ENCODE measurements at regions not wholly inside any gene's neighbourhood (a gene's known extent, or its start where the extent isn't known, plus 50 kb on each side); places are given as distances from the start of the nearest gene placed in this dataset.

DNA sequence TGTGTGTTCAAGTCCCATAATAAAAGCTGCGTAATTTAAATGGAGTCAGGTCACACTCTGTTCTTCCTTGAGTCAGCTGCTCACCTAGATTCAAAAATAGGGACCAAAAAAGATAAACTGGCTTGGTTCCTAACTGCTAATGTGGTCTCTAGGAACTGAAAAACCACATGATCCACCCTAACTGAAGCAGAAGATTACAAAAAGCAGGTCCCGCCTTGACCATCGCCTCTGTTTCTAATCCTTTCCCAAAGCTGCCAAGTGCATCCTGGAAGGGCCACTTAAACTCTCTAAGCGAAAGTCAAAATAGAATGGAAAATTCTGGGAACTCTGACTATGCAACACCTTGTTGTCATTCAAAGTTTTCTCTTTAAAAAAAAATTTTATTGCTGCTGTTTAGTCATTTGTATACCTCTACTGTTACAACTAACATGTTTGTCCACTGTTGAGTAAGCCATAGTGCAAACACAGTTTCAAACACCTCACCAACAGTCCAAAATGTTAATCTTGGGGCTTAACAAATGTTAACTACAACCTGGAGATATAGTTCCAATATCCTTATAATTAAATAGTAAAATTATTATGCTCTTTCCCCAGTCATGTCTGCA lies 88.9 kb upstream of the THBS1 start:
- no peaks in the 10 kb centered on the region for H3K36me3 ChIP-seq (ENCODE audit: control insufficient read depth, insufficient read depth, low read length)
- H3K27me3 ChIP-seq (ENCODE audit: control insufficient read depth, insufficient read depth, low read length, poor library complexity, severe bottlenecking) = no peaks in the 10 kb centered on the region
- no peaks in the 10 kb centered on the region for H3K9me3 ChIP-seq (ENCODE audit: control insufficient read depth, low read length)
- WGBS, 2 experiments = 70 to 71% methylated on average over 4 of the region's 4 CpGs
- no peaks in the 10 kb centered on the region for H3K4me1 ChIP-seq (ENCODE audit: control insufficient read depth, insufficient read depth, low read length)
- no peak overlapping the region for H3K4me3 ChIP-seq (ENCODE audit: insufficient read depth, low read depth, low read length)
- H3K27ac ChIP-seq (ENCODE audit: insufficient read depth, low read depth, low read length, poor library complexity, severe bottlenecking) = no peak overlapping the region

DNA sequence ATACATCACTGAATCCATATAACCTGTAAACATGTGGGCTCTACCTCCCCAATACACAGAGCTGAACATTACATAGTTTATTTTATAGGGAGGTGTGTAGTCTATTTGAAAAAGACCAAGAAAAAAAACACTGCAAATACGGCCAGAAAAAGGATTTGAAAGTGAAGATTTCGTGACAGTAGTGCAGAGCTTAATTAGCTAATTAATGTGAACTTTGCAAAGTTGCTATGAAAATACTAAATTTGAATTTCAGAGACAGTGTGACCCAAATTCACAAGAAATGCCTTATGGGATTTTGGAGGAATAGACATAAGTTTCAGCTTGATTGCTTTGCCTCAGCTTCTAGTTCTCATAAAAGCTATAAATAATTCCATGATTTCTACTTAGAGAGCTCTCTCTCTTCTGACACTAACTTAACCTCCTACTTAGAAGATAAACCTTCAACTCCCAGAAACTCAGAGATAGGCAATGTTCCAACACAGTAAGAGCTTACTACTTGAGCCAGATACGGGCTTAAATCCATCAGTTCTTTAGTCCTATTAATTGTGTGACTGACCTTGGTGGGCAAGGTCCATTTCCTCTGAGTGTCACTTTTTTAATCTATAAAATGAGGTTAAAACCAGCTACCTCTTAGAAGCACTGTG lies 87.3 kb upstream of the THBS1 start:
- Histone ChIP-seq H3K4me3 (ENCODE audit: insufficient read depth, low read depth, low read length) (no peak overlapping the region), H3K27me3 (ENCODE audit: control insufficient read depth, insufficient read depth, low read length, poor library complexity, severe bottlenecking) (no peaks in the 10 kb centered on the region), H3K4me1 (ENCODE audit: control insufficient read depth, insufficient read depth, low read length) (no peaks in the 10 kb centered on the region), H3K27ac (ENCODE audit: insufficient read depth, low read depth, low read length, poor library complexity, severe bottlenecking) (no peak overlapping the region), H3K9me3 (ENCODE audit: control insufficient read depth, low read length) (no peaks in the 10 kb centered on the region), H3K36me3 (ENCODE audit: control insufficient read depth, insufficient read depth, low read length) (no peaks in the 10 kb centered on the region)
- WGBS, 2 experiments = 93 to 96% methylated on average over 3 of the region's 3 CpGs

DNA sequence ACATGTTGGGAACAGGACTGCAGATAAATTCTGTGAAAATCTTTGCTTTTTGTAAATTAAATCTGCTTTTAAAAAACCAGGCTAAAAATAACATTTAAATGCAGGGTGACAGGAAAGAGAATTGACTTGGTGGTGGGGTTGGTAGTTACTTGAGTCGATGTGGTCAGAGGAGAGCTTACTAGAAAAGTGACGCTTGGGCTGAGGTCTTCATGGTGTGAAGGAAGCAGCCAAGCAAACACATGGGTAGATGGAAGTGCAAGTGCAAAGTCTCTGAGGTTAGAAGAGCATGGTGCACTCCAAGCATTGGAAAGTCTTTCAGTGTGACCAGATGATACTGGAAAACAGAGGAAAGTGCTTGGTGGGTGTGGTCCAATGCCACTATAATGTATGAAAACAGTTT lies 86.4 kb upstream of the THBS1 start:
- H3K27ac ChIP-seq (ENCODE audit: insufficient read depth, low read depth, low read length, poor library complexity, severe bottlenecking) = no peak overlapping the region
- no peaks in the 10 kb centered on the region for H3K4me1 ChIP-seq (ENCODE audit: control insufficient read depth, insufficient read depth, low read length)
- no peaks in the 10 kb centered on the region for H3K36me3 ChIP-seq (ENCODE audit: control insufficient read depth, insufficient read depth, low read length)
- no peaks in the 10 kb centered on the region for H3K27me3 ChIP-seq (ENCODE audit: control insufficient read depth, insufficient read depth, low read length, poor library complexity, severe bottlenecking)
- H3K4me3 ChIP-seq (ENCODE audit: insufficient read depth, low read depth, low read length) = no peak overlapping the region
- 93 to 94% methylated on average over 2 of the region's 2 CpGs for WGBS, 2 experiments
- H3K9me3 ChIP-seq (ENCODE audit: control insufficient read depth, low read length) = no peaks in the 10 kb centered on the region

DNA sequence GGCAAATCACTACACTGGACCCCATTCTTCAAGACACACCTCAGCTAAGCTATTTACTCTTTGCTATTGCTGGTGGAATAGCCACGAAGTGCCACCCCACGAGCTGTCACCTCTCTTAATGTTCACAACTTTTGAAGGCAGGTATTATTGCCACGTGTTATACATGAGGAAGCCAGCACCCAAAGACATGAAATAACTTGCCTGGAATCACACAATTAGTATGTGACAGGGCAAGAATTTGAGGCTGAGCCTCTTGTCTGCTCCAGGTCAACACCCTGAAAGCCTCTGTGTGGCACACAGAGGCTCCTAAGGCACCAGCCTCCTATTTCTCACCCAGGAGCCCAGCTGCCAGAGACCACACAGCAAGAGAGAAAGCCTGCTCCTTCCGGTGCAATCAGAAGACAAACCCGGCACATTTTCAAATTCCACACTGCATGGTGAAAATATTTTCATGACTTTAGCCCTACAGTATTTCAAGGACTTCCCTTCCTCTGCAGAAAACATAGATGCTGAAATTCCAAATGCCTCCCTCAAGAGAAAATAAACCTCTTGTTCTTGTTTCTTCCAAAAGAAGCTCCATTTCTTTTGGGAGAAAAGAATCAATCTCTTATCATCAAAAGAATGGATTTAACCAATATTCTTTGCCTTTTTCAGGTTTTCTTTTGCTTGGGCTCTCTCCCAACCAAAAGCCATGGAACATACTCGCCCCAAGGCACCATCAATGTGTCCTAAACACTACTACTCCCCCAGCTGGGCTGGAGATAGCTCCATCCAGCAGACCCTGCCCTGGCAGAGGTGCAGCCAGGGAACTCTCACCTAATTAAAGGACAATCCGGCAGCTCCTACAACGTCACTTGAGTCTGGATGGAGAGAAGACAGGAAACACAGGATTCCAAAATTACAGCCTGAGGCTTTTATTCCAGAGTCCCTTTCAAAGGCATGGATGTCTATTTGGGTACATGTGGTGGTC lies 84.7 kb upstream of the THBS1 start:
- Histone ChIP-seq H3K27ac (ENCODE audit: insufficient read depth, low read depth, low read length, poor library complexity, severe bottlenecking) (no peak overlapping the region), H3K9me3 (ENCODE audit: control insufficient read depth, low read length) (no peaks in the 10 kb centered on the region), H3K4me1 (ENCODE audit: control insufficient read depth, insufficient read depth, low read length) (no peaks in the 10 kb centered on the region), H3K27me3 (ENCODE audit: control insufficient read depth, insufficient read depth, low read length, poor library complexity, severe bottlenecking) (no peaks in the 10 kb centered on the region), H3K36me3 (ENCODE audit: control insufficient read depth, insufficient read depth, low read length) (no peaks in the 10 kb centered on the region), H3K4me3 (ENCODE audit: insufficient read depth, low read depth, low read length) (no peak overlapping the region)
- WGBS, 2 experiments = 85 to 89% methylated on average over 8 of the region's 8 CpGs

DNA sequence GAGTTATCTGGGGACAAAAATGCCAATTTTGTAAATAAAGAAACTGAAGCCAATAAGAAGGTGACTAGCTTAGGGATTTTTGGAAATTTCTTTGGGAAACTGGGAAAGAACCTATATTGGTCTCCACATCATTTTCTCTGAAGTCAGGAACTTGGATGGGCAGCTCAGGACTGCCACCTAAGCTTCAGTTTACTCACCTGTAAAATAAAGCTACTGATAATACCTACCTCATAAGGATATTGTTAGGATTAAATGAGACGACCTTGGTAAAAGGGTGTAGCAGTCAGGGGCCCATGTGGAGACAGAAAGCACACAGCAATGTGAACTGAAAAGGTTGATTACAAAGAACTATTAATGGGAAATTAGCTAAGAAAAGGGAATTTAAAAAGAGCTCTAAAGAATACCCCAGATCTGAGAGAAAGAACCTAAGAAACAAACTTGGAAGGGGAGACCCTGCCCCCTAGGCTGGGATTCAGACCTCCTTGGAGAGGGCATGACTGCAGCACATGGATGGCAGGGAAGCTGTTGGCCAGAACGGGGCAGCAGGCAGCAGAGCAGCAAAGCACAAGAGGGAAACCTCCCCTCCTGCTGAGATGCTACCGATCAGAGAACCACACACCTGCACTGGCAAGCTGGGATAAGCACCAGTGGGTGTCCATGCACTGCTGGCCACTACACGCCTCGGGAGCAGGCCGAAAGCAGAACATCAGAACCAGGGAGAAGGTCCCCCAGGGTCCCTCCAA lies 83.7 kb upstream of the THBS1 start:
- Histone ChIP-seq H3K4me1 (ENCODE audit: control insufficient read depth, insufficient read depth, low read length) (no peaks in the 10 kb centered on the region), H3K27me3 (ENCODE audit: control insufficient read depth, insufficient read depth, low read length, poor library complexity, severe bottlenecking) (no peaks in the 10 kb centered on the region), H3K27ac (ENCODE audit: insufficient read depth, low read depth, low read length, poor library complexity, severe bottlenecking) (no peak overlapping the region), H3K4me3 (ENCODE audit: insufficient read depth, low read depth, low read length) (no peak overlapping the region), H3K36me3 (ENCODE audit: control insufficient read depth, insufficient read depth, low read length) (no peaks in the 10 kb centered on the region), H3K9me3 (ENCODE audit: control insufficient read depth, low read length) (no peaks in the 10 kb centered on the region)
- WGBS, 2 experiments = 78 to 89% methylated on average over 6 of the region's 6 CpGs

DNA sequence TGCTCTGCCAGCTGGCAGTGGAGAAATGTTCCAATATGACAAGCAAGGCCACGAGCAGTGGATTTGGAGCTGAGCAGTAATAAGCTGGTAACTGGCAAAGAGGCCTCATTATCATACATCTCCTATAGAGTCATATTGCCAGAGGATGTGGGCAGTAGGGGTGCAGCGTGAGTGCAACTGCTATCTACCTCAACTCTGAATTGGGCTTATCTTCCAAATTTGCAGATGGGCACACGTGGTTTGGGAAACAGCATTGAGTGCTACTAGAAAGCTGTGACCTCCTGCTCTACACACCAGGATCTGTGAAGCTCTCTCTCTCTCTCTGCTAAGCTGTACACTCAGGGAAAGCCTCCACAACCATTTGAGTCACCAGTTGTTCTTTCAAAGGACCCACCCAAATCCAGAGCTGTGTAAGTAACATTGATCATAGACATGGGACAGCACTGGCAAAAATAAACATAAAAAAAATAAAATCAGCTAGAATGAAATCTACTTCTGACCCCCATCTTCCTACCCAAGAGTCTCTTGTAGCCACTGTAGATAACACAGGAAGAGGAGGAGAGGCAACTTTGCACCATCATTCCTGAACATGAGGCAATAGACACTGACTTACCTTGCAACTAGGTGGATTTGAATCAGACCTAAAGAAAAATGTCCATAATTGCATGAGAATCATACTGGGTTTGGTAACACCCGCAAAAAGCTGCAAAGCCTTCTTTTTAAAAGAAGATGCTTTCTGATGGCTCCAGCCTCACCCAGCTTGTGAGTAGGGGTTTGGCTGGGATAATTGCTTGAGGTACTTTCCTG lies 82.9 kb upstream of the THBS1 start:
- H3K9me3 ChIP-seq (ENCODE audit: control insufficient read depth, low read length) = no peaks in the 10 kb centered on the region
- WGBS, 2 experiments = 71 to 72% methylated on average over 4 of the region's 4 CpGs
- H3K27ac ChIP-seq (ENCODE audit: insufficient read depth, low read depth, low read length, poor library complexity, severe bottlenecking) = no peak overlapping the region
- no peaks in the 10 kb centered on the region for H3K36me3 ChIP-seq (ENCODE audit: control insufficient read depth, insufficient read depth, low read length)
- H3K27me3 ChIP-seq (ENCODE audit: control insufficient read depth, insufficient read depth, low read length, poor library complexity, severe bottlenecking) = no peaks in the 10 kb centered on the region
- H3K4me1 ChIP-seq (ENCODE audit: control insufficient read depth, insufficient read depth, low read length) = no peaks in the 10 kb centered on the region
- H3K4me3 ChIP-seq (ENCODE audit: insufficient read depth, low read depth, low read length) = no peak overlapping the region

DNA sequence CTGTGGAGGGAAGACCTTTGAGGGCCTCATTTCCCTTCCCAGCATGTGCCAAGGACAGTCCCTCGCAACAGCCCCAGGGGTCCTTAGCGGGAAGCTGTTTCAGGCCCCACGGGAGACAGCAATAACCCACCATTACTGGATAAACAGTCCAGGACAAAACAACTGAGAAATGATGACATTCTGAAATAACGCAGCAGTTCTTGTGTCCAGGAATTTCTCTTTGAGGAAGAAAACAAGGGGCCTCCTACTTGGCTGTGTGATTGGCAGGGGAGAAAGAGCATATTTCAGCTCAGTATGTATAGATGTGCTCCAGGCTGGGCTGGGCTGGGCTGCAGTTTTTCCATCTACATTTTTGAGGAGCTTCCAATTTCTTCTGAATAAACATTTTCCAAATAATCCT lies 82.2 kb upstream of the THBS1 start:
- 92 to 97% methylated on average over 4 of the region's 4 CpGs for WGBS, 2 experiments
- no peak overlapping the region for H3K4me3 ChIP-seq (ENCODE audit: insufficient read depth, low read depth, low read length)
- H3K27ac ChIP-seq (ENCODE audit: insufficient read depth, low read depth, low read length, poor library complexity, severe bottlenecking) = no peak overlapping the region
- H3K9me3 ChIP-seq (ENCODE audit: control insufficient read depth, low read length) = no peaks in the 10 kb centered on the region
- H3K4me1 ChIP-seq (ENCODE audit: control insufficient read depth, insufficient read depth, low read length) = no peaks in the 10 kb centered on the region
- no peaks in the 10 kb centered on the region for H3K36me3 ChIP-seq (ENCODE audit: control insufficient read depth, insufficient read depth, low read length)
- H3K27me3 ChIP-seq (ENCODE audit: control insufficient read depth, insufficient read depth, low read length, poor library complexity, severe bottlenecking) = no peaks in the 10 kb centered on the region

DNA sequence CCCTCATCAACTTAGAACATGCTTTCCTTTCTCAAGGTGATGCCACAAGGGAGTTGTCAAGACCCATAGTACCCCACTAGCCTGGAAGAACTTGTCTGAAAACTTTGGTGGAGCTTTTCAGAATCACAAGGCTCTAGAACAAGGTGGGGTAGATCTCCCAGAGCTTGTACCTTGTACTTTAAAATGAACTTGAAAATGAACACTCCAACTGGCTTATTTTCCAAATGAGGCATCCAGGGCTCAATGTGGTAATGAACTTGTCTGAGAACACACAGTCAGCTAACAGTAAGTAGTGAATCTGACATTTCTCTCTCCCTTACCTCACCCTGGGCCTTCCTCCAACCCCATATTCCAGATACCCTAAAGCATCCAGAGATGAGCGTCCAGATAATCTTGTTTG lies 81.8 kb upstream of the THBS1 start:
- Histone ChIP-seq H3K9me3 (ENCODE audit: control insufficient read depth, low read length) (no peaks in the 10 kb centered on the region), H3K27ac (ENCODE audit: insufficient read depth, low read depth, low read length, poor library complexity, severe bottlenecking) (no peak overlapping the region), H3K4me3 (ENCODE audit: insufficient read depth, low read depth, low read length) (no peak overlapping the region), H3K4me1 (ENCODE audit: control insufficient read depth, insufficient read depth, low read length) (no peaks in the 10 kb centered on the region), H3K27me3 (ENCODE audit: control insufficient read depth, insufficient read depth, low read length, poor library complexity, severe bottlenecking) (no peaks in the 10 kb centered on the region), H3K36me3 (ENCODE audit: control insufficient read depth, insufficient read depth, low read length) (no peaks in the 10 kb centered on the region)
- WGBS, 2 experiments = 92 to 94% methylated on average over 1 of the region's 1 CpG

DNA sequence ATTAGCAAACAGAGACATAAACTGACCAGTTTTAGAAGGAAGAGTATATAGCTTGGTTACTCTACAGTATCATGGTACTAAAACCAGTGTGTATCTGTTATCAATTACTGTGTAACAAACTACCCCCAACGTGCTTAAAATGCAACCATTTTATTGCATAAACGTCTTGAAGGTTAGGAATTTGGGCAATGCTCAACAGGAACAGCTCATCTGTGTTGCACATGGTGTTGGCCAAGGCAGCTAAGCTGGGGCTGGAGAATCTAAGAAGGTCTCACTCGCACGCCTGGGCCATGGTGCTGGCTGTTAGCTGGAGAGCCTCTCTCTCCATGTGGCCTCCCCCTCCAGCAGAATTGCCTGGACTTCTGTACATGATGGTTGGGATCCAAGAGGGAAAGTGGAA lies 81.2 kb upstream of the THBS1 start:
- Histone ChIP-seq H3K36me3 (ENCODE audit: control insufficient read depth, insufficient read depth, low read length) (no peaks in the 10 kb centered on the region), H3K9me3 (ENCODE audit: control insufficient read depth, low read length) (no peaks in the 10 kb centered on the region), H3K27ac (ENCODE audit: insufficient read depth, low read depth, low read length, poor library complexity, severe bottlenecking) (no peak overlapping the region), H3K4me1 (ENCODE audit: control insufficient read depth, insufficient read depth, low read length) (no peaks in the 10 kb centered on the region), H3K4me3 (ENCODE audit: insufficient read depth, low read depth, low read length) (no peak overlapping the region), H3K27me3 (ENCODE audit: control insufficient read depth, insufficient read depth, low read length, poor library complexity, severe bottlenecking) (no peaks in the 10 kb centered on the region)
- 93 to 94% methylated on average over 4 of the region's 4 CpGs for WGBS, 2 experiments
